Type B pancreatic cell (in vitro differentiated cells): ENCODE measurements at regions not wholly inside any gene's neighbourhood (a gene's known extent, or its start where the extent isn't known, plus 50 kb on each side); places are given as distances from the start of the nearest gene placed in this dataset.

Source experiments
- DNase-seq: peaks from one replicate; pipeline ENCODE4 v3.0.0; 2021; ENCODE audit warnings: mixed read lengths; ENCODE audit not compliant: unreplicated experiment; ENCODE audit errors: extremely low spot score
- H3K27ac Mint-ChIP-seq: 2 replicates; pipeline ENCODE4 v1.8.0; 2021; ENCODE audit warnings: mild to moderate bottlenecking, mixed read lengths
- H3K27me3 Mint-ChIP-seq: 2 replicates; pipeline ENCODE4 v1.8.0; 2021; ENCODE audit warnings: mixed read lengths
- H3K36me3 Mint-ChIP-seq: 2 replicates; pipeline ENCODE4 v1.8.0; 2021; ENCODE audit warnings: mixed read lengths
- H3K4me1 Mint-ChIP-seq: one replicate; pipeline ENCODE4 v1.8.0; 2021; ENCODE audit warnings: mixed read lengths; ENCODE audit not compliant: unreplicated experiment
- H3K4me3 Mint-ChIP-seq: 2 replicates; pipeline ENCODE4 v1.8.0; 2021; ENCODE audit warnings: mild to moderate bottlenecking, mixed read lengths
- H3K9me3 Mint-ChIP-seq: 2 replicates; pipeline ENCODE4 v1.8.0; 2021; ENCODE audit warnings: mixed read lengths
- TF ChIP-seq, protein P1 (sequence below): fragments of 200-600 bp; sonication (generic); conservative IDR thresholded peaks from 2 replicates; pipeline ENCODE4 v1.5.0; 2021; ENCODE audit warnings: antibody characterized with exemption, mild to moderate bottlenecking

DNA sequence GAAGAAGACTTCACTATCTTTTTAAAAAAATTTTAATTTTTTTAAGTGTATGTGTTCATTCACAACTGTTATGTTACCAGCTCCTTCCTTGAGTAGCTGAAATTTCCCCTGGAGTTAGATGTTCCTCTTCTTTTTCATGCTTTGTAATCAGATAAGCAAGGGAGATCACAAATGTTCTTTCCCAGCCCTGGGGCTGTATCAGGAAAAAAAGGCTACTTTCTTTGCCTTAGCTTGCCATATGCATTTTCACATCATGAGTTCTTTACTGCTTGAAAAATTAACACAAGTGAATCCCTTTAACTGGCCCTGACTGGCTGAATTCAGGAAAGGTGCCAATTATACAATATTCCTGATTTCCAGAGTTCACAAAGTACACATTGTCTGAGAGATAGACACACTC is 353.2 kb upstream of the ATP11B start:
- Mint-ChIP-seq H3K27me3 (no peaks in the 10 kb centered on the region), H3K4me3 (no peak overlapping the region), H3K9me3 (peaks cover 4% of the 10 kb centered on the region), H3K27ac (no peak overlapping the region), H3K4me1 (peaks cover 5% of the 10 kb centered on the region), H3K36me3 (peaks cover 4% of the 10 kb centered on the region)
- TF ChIP-seq, protein P1, sequence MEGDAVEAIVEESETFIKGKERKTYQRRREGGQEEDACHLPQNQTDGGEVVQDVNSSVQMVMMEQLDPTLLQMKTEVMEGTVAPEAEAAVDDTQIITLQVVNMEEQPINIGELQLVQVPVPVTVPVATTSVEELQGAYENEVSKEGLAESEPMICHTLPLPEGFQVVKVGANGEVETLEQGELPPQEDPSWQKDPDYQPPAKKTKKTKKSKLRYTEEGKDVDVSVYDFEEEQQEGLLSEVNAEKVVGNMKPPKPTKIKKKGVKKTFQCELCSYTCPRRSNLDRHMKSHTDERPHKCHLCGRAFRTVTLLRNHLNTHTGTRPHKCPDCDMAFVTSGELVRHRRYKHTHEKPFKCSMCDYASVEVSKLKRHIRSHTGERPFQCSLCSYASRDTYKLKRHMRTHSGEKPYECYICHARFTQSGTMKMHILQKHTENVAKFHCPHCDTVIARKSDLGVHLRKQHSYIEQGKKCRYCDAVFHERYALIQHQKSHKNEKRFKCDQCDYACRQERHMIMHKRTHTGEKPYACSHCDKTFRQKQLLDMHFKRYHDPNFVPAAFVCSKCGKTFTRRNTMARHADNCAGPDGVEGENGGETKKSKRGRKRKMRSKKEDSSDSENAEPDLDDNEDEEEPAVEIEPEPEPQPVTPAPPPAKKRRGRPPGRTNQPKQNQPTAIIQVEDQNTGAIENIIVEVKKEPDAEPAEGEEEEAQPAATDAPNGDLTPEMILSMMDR, result no peak
- DNase-seq, result no peak

DNA sequence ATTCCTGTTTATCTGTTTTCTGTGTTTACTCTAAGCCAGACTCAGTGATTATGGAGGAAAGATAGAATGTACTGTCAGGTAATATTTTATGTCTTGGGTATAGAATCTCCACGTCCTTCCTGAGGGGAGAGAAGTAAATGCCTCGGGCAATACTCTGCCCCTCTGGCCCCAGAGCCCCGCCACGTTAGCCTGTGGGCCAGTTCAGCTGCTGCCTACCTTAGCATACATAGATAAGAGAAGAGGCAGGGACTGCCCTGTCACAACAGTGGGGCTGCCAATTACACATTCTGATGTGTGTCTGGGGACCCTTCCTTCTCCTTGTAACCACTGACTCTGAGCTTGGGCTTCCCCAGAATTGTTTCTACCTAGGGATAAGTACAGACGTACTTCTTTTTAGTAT is 347.7 kb upstream of the ATP11B start:
- H3K36me3 Mint-ChIP-seq, result no peaks in the 10 kb centered on the region
- no peaks in the 10 kb centered on the region for H3K4me1 Mint-ChIP-seq
- no peaks in the 10 kb centered on the region for H3K27me3 Mint-ChIP-seq
- DNase-seq, result no peak
- H3K9me3 Mint-ChIP-seq, result no peaks in the 10 kb centered on the region
- TF ChIP-seq, protein P1, result no peak
- H3K4me3 Mint-ChIP-seq, result no peak overlapping the region
- H3K27ac Mint-ChIP-seq, result no peak overlapping the region

DNA sequence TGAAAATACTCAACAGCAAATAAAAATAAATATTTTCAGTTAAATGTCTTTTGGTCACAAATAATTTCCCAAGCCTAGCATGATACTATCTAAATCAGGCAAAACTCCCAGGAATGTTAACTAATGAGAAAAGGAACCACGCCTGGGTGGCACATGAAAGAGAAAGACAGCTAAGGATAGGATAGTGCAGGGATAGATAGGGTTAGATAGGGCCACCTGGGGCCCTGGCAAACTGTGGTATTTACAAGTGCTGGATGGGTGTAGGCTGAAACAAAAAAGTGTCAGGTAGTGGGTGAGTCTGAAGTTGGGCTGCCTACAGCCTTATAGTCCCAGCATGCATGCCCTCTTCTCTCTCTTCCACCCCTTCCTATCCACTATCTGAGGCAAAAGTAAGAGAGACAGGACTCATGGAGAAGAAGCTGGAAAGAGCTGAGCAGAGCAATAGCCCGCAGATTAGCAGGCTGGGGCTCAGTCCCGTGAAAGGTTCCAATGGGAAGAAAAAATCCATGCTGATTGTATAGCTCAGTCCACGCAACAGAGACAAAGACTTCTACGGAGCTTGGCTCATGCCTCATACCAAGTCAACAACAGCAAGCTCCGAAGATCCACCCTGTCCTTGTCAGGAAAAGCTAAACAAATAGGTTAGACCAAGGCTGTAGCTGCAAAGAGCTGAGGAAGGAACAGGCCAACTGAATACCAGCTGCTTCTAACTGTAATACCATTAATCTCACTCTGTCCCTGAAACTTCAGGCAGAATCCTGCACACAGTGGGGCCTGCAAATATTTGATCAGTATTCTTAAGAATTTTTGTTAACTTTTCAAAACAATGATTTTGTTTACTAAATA is 342.1 kb upstream of the ATP11B start:
- TF ChIP-seq, protein P1, result no peak
- no peak overlapping the region for H3K4me3 Mint-ChIP-seq
- no peak overlapping the region for H3K27ac Mint-ChIP-seq

DNA sequence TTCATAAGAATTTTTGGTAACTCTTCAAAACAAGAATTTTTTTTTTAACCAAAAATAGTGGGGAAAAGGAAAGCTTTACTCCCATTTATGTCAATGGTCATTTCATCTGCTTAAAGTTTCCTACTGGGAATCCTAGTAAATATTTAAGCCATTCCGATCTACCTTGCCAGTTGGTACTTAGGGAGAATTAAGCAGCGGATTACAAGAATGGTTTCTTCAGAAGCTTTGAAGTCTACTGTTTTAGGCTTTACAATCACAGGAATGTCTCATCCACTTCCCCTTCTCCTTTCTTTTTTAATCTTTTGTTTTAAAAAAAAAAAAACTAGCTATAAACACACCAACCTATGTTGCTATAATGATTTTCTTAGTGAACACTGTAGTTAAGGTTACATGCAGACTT is 341.4 kb upstream of the ATP11B start:
- Mint-ChIP-seq H3K4me1 (peaks cover 5% of the 10 kb centered on the region), H3K27ac (no peak overlapping the region), H3K9me3 (peaks cover 6% of the 10 kb centered on the region), H3K27me3 (no peaks in the 10 kb centered on the region), H3K4me3 (no peak overlapping the region), H3K36me3 (no peaks in the 10 kb centered on the region)
- TF ChIP-seq, protein P1, result no peak
- DNase-seq, result no peak

More for the DNA sequence above, 342.1 kb upstream of the ATP11B start:
- peaks cover 5% of the 10 kb centered on the region for H3K4me1 Mint-ChIP-seq
- no peaks in the 10 kb centered on the region for H3K36me3 Mint-ChIP-seq
- H3K9me3 Mint-ChIP-seq, result peaks cover 6% of the 10 kb centered on the region
- no peak for DNase-seq
- no peaks in the 10 kb centered on the region for H3K27me3 Mint-ChIP-seq

DNA sequence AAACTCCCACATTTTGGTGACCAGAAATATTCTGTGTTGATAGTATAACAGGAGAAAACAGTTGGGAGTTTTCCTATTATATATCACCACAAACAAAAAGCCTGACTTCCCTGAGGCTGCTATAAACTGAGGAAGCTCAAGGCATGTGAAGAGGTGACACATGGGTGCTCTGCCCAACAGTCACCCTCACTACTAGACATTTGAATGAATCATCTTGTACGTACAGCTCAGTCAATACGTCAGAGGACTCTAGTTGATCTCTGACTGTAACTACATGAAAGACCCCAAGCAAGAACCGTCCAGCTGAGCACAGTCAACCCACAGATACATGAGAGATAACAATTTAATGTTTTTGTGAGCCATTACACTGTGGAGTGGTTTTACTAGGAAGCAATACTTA is 338.3 kb upstream of the ATP11B start:
- Mint-ChIP-seq H3K36me3 (no peaks in the 10 kb centered on the region), H3K27ac (no peak overlapping the region), H3K9me3 (peaks cover 6% of the 10 kb centered on the region), H3K27me3 (no peaks in the 10 kb centered on the region), H3K4me1 (peaks cover 5% of the 10 kb centered on the region), H3K4me3 (no peak overlapping the region)
- DNase-seq, result no peak
- TF ChIP-seq, protein P1, result no peak
